ENCODE measurements at regions not wholly inside any gene's neighbourhood (a gene's known extent, or its start where the extent isn't known, plus 50 kb on each side); places are given as distances from the start of the nearest gene placed in this dataset.
A peak's percentile ranks its signal among the peaks of the same experiment; 100 is the strongest.
"Not testable (repeated sequence)": the region's sequence is repeated elsewhere in the genome, so short reads cannot be mapped to it uniquely, and the experiment has no call there.

DNA sequence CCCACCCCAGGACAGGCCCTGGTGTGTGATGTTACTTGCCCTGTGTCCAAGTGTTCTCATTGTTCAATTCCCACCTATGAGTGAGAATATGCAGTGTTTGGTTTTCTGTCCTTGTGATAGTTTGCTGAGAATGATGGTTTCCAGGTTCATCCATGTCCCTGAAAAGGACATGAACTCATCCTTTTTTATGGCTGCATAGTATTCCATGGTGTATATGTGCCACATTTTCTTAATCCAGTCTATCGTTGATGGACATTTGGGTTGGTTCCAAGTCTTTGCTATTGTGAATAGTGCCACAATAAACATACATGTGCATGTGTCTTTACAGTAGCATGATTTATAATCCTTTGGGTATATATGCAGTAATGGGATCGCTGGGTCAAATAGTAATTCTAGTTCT, 340.2 kb upstream of the MEIS1 start:
- DNase-seq: not testable (repeated sequence)

DNA sequence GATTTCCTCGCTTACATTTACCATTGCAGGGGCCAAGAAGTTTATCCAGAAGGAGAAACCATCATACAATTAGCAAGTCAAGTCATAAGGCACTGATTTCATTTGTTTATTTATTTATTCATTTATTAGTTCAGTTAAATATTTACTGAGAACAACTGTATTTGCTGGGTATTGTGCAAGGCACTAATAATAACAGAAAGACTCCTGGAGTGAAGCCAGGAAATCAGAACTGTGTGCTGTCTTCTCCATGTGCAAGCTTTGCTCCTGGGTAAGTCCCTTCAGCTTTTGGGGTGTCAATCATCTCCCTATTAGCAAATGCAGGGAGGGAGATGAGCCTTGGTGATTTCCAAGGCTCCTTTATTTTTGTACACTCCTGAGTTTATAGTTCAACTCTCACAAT, 341.6 kb upstream of the MEIS1 start:
- no peak for DNase-seq

DNA sequence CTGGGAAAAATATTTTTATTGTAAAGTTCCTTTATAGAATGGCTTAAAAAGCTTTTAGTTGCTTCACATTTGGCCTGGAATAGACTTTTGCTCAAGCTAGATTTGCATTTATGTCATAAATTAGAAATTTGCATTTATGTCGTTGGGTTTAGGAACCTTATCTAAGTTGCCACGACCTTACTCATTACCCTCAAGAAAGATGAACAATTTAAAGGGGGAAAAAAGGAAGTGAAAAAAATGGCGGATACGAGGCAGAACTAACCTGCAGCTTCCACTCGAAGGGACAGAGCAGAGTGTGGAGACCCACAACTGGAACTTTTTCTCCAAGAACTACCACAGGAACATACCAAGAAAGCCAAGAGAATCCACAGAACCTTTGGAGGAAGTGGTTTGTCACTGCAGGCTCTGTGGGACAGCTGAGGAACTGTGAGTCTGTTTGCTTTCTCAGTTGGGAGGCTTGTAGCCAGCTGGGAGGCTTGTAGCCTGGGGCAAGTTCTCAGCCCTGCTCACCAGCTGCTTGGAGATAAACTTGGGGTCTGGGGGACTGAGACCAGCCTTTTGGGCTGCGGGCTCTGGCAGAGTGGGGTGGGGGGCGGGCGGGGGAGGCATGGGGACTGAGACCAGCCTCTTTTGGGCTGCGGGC, 349.9 kb upstream of the MEIS1 start:
- DNase-seq: no peak

DNA sequence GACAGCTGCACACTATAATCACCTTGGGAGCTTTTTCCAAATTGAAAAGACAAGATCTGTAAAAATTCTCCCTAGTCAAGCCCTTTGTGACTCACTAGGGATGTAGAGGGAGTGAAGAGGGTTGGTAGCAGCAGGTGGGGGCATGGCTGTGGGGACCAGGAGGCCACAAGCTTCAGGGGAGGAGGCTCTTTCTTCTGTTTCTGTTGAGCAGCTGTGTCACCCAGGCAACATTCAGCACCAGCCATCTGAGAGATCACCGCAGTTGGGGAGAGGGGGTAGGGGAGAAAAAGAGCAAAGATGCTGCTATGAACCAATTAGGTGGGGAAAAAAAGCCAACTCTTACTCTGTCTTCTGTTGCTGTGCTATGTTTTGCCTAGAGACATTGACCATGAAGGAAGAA, 352.3 kb upstream of the MEIS1 start:
- no peak for DNase-seq

DNA sequence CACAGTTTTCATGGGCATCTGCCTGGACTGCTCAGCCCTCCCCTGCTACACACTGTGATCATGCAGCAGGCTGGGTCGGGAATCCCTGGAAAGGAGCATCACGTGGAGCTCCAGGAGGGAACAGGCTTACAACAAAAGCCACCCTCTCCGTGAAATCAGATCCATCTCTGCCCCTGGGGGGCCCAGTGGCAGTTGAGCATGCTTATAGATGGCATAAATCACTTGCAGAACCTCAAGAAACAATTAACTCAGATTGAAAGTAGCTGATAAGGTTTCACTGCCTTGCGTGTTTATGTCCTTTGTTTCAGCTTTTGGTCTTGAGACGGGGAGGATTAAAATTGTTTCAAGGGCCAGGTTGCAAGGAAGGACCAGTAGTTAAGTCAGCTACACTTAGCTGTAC, 354.8 kb upstream of the MEIS1 start:
- no peak for DNase-seq

DNA sequence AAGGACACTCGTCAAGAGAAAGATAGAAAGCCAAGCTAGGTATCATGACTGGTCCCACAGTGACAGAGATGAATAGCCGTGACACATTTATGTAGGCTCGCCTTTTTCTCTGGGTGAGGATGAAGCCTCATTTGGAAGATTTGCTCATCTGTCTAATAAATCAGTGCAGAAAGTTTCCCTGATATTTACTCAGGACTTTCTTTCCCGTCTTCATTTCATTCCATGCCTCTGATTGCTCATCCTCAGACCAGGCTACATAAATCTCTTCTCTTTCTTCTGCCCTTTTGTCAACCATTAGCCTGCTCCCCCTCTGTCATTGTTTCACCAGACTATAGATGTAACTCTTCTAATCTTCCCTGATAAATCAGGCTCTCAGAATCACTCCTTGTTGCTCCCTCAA, 361.8 kb upstream of the MEIS1 start:
- DNase-seq: no peak

GRCh38 chr2:66070721-66071602, 364.0 kb upstream of the MEIS1 start:
- DNase-seq: peak; percentile 50

DNA sequence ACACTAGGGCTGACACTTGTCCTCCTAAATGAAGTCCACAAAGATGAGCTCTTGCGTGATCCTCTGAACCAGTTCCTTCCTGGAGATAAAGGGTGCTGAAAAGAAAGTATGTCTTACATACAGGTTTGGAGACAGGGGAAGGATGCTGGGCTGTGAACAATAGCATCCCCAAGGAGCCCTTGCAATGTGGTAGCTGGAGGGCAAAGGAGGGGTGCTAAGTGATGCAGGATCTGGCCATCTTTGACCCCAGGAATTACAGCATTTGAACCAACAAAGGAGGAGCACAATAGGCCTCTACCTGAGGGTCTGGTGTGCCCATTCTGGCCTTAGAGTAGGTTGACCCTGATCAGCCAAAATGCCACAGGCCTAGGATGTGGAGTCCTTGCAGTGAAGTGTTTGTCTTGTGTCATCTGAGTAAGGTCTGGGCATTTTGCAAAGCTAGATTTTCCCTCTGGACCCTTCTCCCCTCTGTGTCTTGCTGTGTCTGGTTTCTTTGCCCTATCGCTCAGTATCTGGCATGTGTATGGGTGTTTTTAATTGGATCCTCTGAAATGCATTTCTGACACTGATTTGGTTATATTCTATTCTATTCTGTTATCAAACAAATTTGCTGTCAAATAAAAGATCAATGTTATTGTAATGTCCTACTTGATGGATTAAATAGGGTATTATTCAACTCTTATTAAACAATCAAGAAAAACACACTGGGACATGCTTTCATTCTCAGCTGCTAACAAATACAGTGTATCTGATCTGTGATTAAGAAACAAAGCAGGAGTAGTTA, 364.8 kb upstream of the MEIS1 start:
- DNase-seq: no peak

- no peak for DNase-seq
These were observed 368.9 kb upstream of the MEIS1 start for GRCh38 chr2:66066032-66066431.

DNA sequence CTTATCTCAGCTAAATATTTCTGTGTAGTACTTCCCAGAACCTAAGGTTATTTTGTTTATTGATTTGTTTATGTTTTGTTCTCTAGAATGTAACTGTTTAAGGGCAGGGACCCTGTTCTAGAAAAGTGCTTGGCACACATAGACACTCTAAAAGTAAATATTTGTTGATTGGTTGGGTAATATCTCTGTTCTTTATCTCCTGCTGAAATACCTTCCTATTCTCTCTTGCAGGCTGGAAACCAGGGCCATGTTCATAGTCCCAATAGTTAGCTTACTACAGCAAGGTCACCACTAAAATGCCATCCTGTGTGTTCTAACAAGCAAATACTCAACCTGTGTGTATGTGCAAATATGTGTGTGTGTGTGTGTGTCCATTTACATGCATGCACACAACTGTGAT, 375.6 kb upstream of the MEIS1 start:
- no peak for DNase-seq

DNA sequence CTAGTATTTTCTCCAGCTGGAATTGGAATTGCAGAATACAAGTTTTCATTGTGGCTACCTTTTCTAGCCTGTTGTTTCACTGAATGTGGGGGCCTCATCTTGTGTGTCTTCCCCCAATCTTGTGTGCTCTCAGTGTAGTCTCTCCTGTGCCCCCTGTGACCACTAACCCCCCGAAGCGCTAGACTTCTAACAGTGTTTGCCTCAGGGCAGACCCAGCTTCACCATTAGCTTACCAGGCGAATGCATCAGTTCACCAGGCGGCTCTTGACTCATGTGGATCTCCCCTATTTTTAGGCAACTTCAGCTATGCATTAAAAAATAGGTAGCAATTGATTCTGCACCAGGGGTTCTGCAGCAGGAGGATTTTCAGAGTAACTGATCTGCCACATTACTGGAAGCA, 376.2 kb upstream of the MEIS1 start:
- no peak for DNase-seq

- no peak for DNase-seq
These were observed 377.1 kb upstream of the MEIS1 start for GRCh38 chr2:66057844-66058243.

DNA sequence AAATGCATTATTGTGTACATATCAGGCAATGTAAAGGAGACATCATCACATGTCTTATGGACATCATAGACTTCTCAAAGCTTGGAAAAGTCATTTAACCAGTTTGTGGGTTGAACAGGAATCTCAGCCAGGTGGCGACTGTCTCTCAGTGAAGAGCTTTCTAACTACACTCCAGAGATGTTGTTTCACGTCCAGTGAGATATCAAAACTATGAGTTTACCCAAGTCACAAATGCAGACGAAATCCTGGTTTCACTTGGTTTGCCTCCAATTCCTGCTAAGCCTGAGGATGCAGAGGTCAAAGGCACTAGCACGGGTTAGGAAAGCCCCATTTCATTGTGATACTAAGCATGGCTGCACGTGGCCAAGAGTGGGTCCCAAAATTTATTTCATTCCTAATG, 384.5 kb upstream of the MEIS1 start:
- no peak for DNase-seq

GRCh38 chr2:66048667-66049066, 386.3 kb upstream of the MEIS1 start:
- DNase-seq: no peak

DNA sequence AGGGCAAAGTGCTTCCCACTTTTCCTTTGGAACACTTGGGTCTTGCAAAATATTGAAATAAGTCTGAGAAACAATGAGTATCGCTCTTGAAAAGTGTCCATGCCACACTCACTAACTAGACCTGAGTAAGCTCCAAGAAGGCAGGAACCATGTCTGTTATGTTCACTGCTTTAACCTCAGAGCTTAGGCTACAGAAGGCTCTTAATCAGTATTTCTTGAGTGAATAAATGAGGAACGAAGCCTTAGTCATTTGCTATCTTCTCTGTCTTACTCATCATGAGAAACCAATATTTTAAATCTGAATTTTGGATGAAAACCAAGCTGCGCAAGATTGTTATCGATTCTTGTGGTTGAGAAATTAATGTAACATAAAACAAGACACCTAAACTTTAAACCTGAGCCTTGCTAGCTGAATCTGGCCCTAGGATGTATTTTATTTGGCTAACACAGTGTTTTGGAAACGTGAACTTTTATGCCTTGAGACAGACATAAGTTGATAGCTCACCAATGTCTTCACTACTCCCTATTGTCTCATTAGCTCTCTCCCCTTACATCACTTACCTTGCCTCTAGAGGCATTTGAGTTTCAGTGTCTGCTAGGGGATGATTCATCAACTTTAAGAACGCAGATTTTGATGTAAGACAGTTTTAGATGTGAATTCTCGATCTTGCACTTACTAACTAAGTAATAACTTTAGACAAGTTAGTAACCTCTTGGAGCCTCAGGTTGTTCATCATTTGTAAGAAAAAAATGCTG, 392.8 kb upstream of the MEIS1 start:
- no peak for DNase-seq

GRCh38 chr2:66036948-66037347, 398.0 kb upstream of the MEIS1 start:
- no peak for DNase-seq

DNA sequence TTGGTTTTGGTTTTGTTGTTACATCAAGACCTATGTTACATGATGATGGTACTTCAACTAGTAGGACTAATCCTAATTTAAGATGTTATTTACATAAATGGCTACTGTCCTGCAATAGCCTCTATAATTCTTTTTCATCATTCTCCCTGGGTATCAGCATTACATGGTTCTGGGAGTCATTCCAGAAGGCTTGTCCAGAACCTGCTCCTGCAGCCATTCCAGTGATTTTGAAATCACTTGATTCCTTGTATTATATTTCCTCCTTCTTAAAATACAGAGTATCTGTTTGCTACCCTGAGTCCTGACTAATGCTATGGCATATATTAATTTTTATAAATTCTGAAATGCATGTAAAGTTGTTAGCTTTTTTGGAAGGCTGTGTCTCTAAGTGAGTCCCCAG, 400.5 kb upstream of the MEIS1 start:
- no peak for DNase-seq

GRCh38 chr2:66032226-66032775, 402.6 kb upstream of the MEIS1 start:
- DNase-seq: no peak

DNA sequence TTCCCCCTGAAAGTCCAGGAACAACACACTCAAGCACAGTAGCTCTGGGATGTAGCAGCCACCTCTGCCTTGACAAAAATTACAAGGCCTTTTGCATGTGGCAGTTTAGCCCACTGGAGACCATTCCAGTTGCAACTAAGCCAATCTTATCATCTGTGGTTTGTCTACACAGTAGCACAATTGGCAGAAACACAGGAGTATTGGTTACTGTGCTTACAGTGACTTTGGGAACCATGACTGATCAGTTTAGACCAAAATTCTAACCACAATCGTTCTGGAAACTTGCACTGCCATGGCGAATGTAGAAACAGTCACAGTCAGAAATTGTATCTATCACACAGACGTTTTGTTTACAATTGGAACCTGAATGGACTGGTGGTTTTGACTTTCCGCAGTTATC, 403.7 kb upstream of the MEIS1 start:
- DNase-seq: no peak

GRCh38 chr2:66030553-66030952, 404.4 kb upstream of the MEIS1 start:
- no peak for DNase-seq

GRCh38 chr2:66024391-66024790, 410.5 kb upstream of the MEIS1 start:
- peak; percentile 54 for DNase-seq

DNA sequence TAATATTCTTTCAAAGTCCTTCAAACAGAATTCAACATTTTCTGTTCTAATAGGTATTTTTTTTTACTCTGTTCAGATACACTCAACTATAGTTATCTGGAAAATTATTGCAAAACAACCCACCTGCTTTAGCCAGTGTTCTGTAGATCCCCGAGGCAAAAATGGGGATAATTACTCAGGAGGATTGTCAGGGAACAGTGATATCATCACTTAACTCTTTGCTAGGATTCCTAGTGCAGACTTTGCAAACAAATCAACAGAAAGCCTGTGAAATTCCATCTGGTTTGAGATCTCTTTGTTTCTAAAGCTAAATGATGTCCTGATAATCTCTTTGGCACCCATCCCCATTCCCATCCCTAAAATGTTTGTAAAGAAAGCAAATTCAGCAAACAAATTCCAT, 413.6 kb upstream of the MEIS1 start:
- DNase-seq: peak; percentile 23

- no peak for DNase-seq
These were observed 417.2 kb upstream of the MEIS1 start for GRCh38 chr2:66017763-66018162.

Measured in SHP77 treated with DMSO at 0.1 percent for 48 hours (cell line).